Panc1 (cell line): ENCODE measurements at regions not wholly inside any gene's neighbourhood (a gene's known extent, or its start where the extent isn't known, plus 50 kb on each side); places are given as distances from the start of the nearest gene placed in this dataset.

ENCODE experiments used
- ATAC-seq: fragments of 200-7000 bp; cut with Tn5 transposase; 2 replicates; pipeline ENCODE4 v1.9.1; 2020; ENCODE audit warnings: mild to moderate bottlenecking, moderate library complexity
- BruUV-seq: library from RNA; stranded (reverse); fragments of 400-500 nt; replicated peaks from 2 replicates; lab custom pipeline; 2021; lab: Mats Ljungman, UMichigan
- CTCF ChIA-PET: fragments of 300-600 bp; sonication (Branson Sonifier 250); formaldehyde crosslinking; loops from one replicate; lab custom pipeline; 2022; ENCODE audit warnings: antibody characterized with exemption; lab: Charles Lee
- POLR2A ChIA-PET: fragments of 300-600 bp; sonication (Branson Sonifier 250); formaldehyde crosslinking; loops from one replicate; lab custom pipeline; 2022; ENCODE audit warnings: antibody characterized with exemption; lab: Charles Lee
- DNase-seq: peaks from one replicate; pipeline ENCODE4 v3.0.0-alpha.2; 2010; ENCODE audit warnings: low read depth, low spot score
- H3K27ac ChIP-seq: 2 replicates; pipeline ENCODE4 v1.5.1; 2011; ENCODE audit warnings: mild to moderate bottlenecking, low read length, inconsistent platforms
- H3K27me3 ChIP-seq: fragments of 200-500 bp; sonication (Bioruptor generic); 2 replicates; pipeline ENCODE4 v1.6.0; 2014; ENCODE audit warnings: low read length, inconsistent platforms; ENCODE audit not compliant: control insufficient read depth, insufficient read depth
- H3K36me3 ChIP-seq: fragments of 200-500 bp; sonication (Bioruptor generic); 2 replicates; pipeline ENCODE4 v1.5.1; 2014; ENCODE audit warnings: inconsistent platforms, mild to moderate bottlenecking, low read length, moderate library complexity; ENCODE audit not compliant: control insufficient read depth, insufficient read depth
- H3K4me1 ChIP-seq: 2 replicates; pipeline ENCODE4 v1.5.1; 2011; ENCODE audit warnings: inconsistent platforms, mild to moderate bottlenecking, low read length, moderate library complexity; ENCODE audit not compliant: control insufficient read depth, insufficient read depth
- H3K4me3 ChIP-seq, 2 experiments: 2 replicates each; pipeline ENCODE4 v1.5.1; 2011 to 2012; ENCODE audit warnings: low read depth in 2 of 2, low read length in 2 of 2, mild to moderate bottlenecking in 2 of 2, inconsistent platforms in 1 of 2, moderate library complexity in 1 of 2
- H3K9me3 ChIP-seq: fragments of 200-500 bp; sonication (Bioruptor generic); 2 replicates; pipeline ENCODE4 v1.5.1; 2014; ENCODE audit warnings: low read depth, mild to moderate bottlenecking, inconsistent platforms, low read length, moderate library complexity; ENCODE audit not compliant: control insufficient read depth, insufficient read depth
- POLR2AphosphoS5 ChIP-seq: IDR thresholded peaks from 2 replicates; pipeline ENCODE4 v1.6.1; 2012; ENCODE audit warnings: mild to moderate bottlenecking, low read depth, low read length, moderate library complexity
- SIN3A ChIP-seq: IDR thresholded peaks from 2 replicates; pipeline ENCODE4 v1.6.1; 2012; ENCODE audit warnings: low read depth, mild to moderate bottlenecking, low read length, moderate library complexity, borderline replicate concordance; ENCODE audit not compliant: insufficient read depth
- TCF7L2 ChIP-seq: IDR thresholded peaks from 2 replicates; pipeline ENCODE4 v1.6.1; 2011; ENCODE audit warnings: mild to moderate bottlenecking, low read depth, low read length, inconsistent platforms
- in situ Hi-C: cut with HindIII; loops from 2 replicates; pipeline ENCODE4 v1.10.0; 2016; ENCODE audit warnings: low sequenced_read_pairs, low pct_unique_long_range_greater_than_20kb
- intact Hi-C: fragments of 100-400 bp; cut with micrococcal nuclease; formaldehyde crosslinking; loops from one replicate; pipeline ENCODE4 v1.10.0; 2022; ENCODE audit not compliant: unreplicated experiment
- TF ChIP-seq, protein P1 (sequence below), 2 experiments: IDR thresholded peaks; 2 replicates each; pipeline ENCODE4 v1.6.1; 2011 to 2012; ENCODE audit warnings: low read depth in 2 of 2, control low read depth in 1 of 2, low read length in 1 of 2, mild to moderate bottlenecking in 1 of 2, moderate library complexity in 1 of 2; ENCODE audit not compliant: insufficient read depth in 1 of 2
- TF ChIP-seq, protein P2 (sequence below): fragments of 450-650 bp; IDR thresholded peaks from 2 replicates; pipeline ENCODE4 v1.5.1; 2017; ENCODE audit warnings: mild to moderate bottlenecking

DNA sequence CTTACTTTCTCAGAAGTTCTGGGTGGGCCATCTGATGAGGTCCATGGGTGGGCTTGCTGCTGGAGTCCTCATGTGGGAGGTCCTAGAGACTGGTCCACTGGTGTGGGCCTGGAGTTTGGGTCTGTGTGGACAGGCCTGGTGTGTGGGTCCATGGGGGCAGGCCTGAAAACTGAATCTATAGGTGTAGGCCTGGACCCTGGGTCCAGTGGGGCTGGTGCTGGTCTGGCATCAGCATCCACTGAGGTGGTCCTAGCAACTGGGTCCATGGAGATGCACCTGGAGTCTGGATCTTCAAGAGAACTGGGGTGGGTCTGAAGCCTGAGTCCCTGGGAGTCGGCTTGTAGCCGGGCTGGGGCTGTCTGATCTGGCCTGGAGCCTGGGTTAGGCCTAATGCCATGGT lies 253.8 kb upstream of the CCL2 start:
- no peak for DNase-seq
- Histone ChIP-seq H3K4me1 (no peaks in the 10 kb centered on the region), H3K4me3 (no peak overlapping the region), H3K36me3 (no peaks in the 10 kb centered on the region), H3K9me3 (no peaks in the 10 kb centered on the region), H3K27ac (no peak overlapping the region), H3K27me3 (no peaks in the 10 kb centered on the region)
- intact Hi-C loops = no loop called here
- BruUV-seq = no TSS peak
- in situ Hi-C loops = no loop called here
- CTCF ChIA-PET = no interaction called here
- POLR2A ChIA-PET = no interaction called here
- ATAC-seq = no peak
- TF ChIP-seq, protein P1, sequence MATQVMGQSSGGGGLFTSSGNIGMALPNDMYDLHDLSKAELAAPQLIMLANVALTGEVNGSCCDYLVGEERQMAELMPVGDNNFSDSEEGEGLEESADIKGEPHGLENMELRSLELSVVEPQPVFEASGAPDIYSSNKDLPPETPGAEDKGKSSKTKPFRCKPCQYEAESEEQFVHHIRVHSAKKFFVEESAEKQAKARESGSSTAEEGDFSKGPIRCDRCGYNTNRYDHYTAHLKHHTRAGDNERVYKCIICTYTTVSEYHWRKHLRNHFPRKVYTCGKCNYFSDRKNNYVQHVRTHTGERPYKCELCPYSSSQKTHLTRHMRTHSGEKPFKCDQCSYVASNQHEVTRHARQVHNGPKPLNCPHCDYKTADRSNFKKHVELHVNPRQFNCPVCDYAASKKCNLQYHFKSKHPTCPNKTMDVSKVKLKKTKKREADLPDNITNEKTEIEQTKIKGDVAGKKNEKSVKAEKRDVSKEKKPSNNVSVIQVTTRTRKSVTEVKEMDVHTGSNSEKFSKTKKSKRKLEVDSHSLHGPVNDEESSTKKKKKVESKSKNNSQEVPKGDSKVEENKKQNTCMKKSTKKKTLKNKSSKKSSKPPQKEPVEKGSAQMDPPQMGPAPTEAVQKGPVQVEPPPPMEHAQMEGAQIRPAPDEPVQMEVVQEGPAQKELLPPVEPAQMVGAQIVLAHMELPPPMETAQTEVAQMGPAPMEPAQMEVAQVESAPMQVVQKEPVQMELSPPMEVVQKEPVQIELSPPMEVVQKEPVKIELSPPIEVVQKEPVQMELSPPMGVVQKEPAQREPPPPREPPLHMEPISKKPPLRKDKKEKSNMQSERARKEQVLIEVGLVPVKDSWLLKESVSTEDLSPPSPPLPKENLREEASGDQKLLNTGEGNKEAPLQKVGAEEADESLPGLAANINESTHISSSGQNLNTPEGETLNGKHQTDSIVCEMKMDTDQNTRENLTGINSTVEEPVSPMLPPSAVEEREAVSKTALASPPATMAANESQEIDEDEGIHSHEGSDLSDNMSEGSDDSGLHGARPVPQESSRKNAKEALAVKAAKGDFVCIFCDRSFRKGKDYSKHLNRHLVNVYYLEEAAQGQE (IDR thresholded peaks at IDR 0.05; ENCODE audit: insufficient read depth in 1 of 2, low read depth in 2 of 2, low read length in 1 of 2) = no peak
- no peak for TF ChIP-seq SIN3A
- TF ChIP-seq, protein P2, sequence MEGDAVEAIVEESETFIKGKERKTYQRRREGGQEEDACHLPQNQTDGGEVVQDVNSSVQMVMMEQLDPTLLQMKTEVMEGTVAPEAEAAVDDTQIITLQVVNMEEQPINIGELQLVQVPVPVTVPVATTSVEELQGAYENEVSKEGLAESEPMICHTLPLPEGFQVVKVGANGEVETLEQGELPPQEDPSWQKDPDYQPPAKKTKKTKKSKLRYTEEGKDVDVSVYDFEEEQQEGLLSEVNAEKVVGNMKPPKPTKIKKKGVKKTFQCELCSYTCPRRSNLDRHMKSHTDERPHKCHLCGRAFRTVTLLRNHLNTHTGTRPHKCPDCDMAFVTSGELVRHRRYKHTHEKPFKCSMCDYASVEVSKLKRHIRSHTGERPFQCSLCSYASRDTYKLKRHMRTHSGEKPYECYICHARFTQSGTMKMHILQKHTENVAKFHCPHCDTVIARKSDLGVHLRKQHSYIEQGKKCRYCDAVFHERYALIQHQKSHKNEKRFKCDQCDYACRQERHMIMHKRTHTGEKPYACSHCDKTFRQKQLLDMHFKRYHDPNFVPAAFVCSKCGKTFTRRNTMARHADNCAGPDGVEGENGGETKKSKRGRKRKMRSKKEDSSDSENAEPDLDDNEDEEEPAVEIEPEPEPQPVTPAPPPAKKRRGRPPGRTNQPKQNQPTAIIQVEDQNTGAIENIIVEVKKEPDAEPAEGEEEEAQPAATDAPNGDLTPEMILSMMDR = no peak
- TF ChIP-seq POLR2AphosphoS5 = no peak
- no peak for TF ChIP-seq TCF7L2

DNA sequence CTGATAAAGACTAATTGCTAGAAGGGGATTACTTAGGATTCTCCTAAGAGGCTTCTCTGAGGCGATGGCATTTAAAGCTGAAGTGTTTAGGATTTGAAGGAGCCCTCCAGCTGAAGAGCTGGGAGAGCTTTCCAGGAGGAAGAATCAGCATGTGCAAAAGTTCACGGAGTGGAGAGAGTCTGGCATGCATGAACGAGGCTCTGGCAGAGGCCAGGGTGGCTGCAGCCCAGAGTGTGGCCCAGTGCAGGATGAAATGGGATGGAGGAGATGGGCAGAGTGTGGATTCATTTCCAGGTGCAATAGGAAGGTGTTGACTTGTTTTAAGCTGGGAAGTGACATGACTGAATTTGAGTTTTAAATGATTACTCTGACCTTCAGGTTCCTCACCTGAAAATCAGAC lies 249.0 kb upstream of the CCL2 start:
- H3K36me3 ChIP-seq = no peaks in the 10 kb centered on the region
- CTCF ChIA-PET = no interaction called here
- H3K4me1 ChIP-seq = no peaks in the 10 kb centered on the region
- no TSS peak for BruUV-seq
- in situ Hi-C loops (no loop called here), intact Hi-C loops (loop anchor here (5.0 kb wide), 1 partner anchor 36 kb away; no protein-coding TSS in a partner anchor)
- POLR2A ChIA-PET = no interaction called here
- ATAC-seq (no peak), DNase-seq (no peak)
- H3K27ac ChIP-seq = no peak overlapping the region
- no peaks in the 10 kb centered on the region for H3K9me3 ChIP-seq
- TF ChIP-seq POLR2AphosphoS5 = no peak
- TF ChIP-seq, protein P2 = no peak
- TF ChIP-seq, protein P1 (IDR thresholded peaks at IDR 0.05; ENCODE audit: insufficient read depth in 1 of 2, low read depth in 2 of 2, low read length in 1 of 2) = no peak
- TF ChIP-seq TCF7L2 = no peak
- H3K4me3 ChIP-seq = no peak overlapping the region
- H3K27me3 ChIP-seq = no peaks in the 10 kb centered on the region
